ENCODE measurements at regions not wholly inside any gene's neighbourhood (a gene's known extent, or its start where the extent isn't known, plus 50 kb on each side); places are given as distances from the start of the nearest gene placed in this dataset.

GRCh38 chr7:124084024-124084423, 51.2 kb upstream of the TMEM229A start:
- no peak overlapping the region for H2AFZ ChIP-seq (ENCODE audit: low read depth, low read length)
- no peaks in the 10 kb centered on the region for H3K36me3 ChIP-seq (ENCODE audit: insufficient read depth, low read length)
- no peak for TF ChIP-seq CTCF (IDR thresholded peaks at IDR 0.05; ENCODE audit: borderline replicate concordance, extremely low read depth, low read length, poor library complexity, severe bottlenecking)
- no peak for TF ChIP-seq EZH2 (IDR thresholded peaks at IDR 0.05; ENCODE audit: borderline replicate concordance, low read depth, low read length, severe bottlenecking)
- H3K79me2 ChIP-seq (ENCODE audit: insufficient read depth, low read length) = no peaks in the 10 kb centered on the region
- H3K4me1 ChIP-seq (ENCODE audit: insufficient read depth, low read length) = no peaks in the 10 kb centered on the region
- no peaks in the 10 kb centered on the region for H3K27me3 ChIP-seq (ENCODE audit: insufficient read depth, low read length, poor library complexity)
- DNase-seq (no peak), ATAC-seq (ENCODE audit: insufficient read depth, low read depth) (no peak)
- no peaks in the 10 kb centered on the region for H3K9me3 ChIP-seq (ENCODE audit: insufficient read depth, low read length, severe bottlenecking)
- H3K4me3 ChIP-seq (ENCODE audit: low read depth in 1 of 2, low read length in 2 of 2) = no peak overlapping the region
- no peak overlapping the region for H3K27ac ChIP-seq (ENCODE audit: low read length)
- H3K4me2 ChIP-seq (ENCODE audit: insufficient read depth, low read length) = no peak overlapping the region
- H4K20me1 ChIP-seq (ENCODE audit: insufficient read depth, low read length) = no peaks in the 10 kb centered on the region
- no peak overlapping the region for H3K9ac ChIP-seq (ENCODE audit: low read depth, low read length)
